HL-60 (cell line): ENCODE measurements at regions not wholly inside any gene's neighbourhood (a gene's known extent, or its start where the extent isn't known, plus 50 kb on each side); places are given as distances from the start of the nearest gene placed in this dataset.

ENCODE experiments used
- DNase-seq, 2 experiments: peaks; one replicate each; pipeline ENCODE4 v3.0.0-alpha.2; 2010 to 2020; ENCODE audit warnings: low read depth in 1 of 2, low spot score in 1 of 2
- H3K27ac ChIP-seq: fragments of 250-450 bp; sonication (Bioruptor Pico); replicated peaks from 2 replicates; pipeline ENCODE4 v1.5.1; 2020; ENCODE audit warnings: mild to moderate bottlenecking, moderate library complexity
- H3K27me3 ChIP-seq: fragments of 250-450 bp; sonication (Bioruptor Pico); 2 replicates; pipeline ENCODE4 v1.5.1; 2021; ENCODE audit warnings: mild to moderate bottlenecking, moderate library complexity; ENCODE audit not compliant: insufficient read depth, poor library complexity, severe bottlenecking
- H3K4me3 ChIP-seq: replicated peaks from 2 replicates; pipeline ENCODE4 v1.5.1; 2011; ENCODE audit warnings: mild to moderate bottlenecking, control low read depth, low read length; ENCODE audit not compliant: insufficient read depth
- CTCF ChIP-seq: IDR thresholded peaks from one replicate; pipeline ENCODE4 v1.5.1; 2011; ENCODE audit warnings: low read length, control low read depth, inconsistent platforms; ENCODE audit not compliant: insufficient read depth
- GABPA ChIP-seq: IDR thresholded peaks from 2 replicates; pipeline ENCODE4 v1.6.1; 2012; ENCODE audit warnings: low read depth
- POLR2AphosphoS5 ChIP-seq: IDR thresholded peaks from 2 replicates; pipeline ENCODE4 v1.6.1; 2012; ENCODE audit warnings: low read depth
- REST ChIP-seq: IDR thresholded peaks from 2 replicates; pipeline ENCODE4 v1.6.1; 2012; ENCODE audit warnings: low read depth; ENCODE audit not compliant: insufficient replicate concordance
- SPI1 ChIP-seq: IDR thresholded peaks from 2 replicates; pipeline ENCODE4 v1.6.1; 2012; ENCODE audit warnings: low read depth, mild to moderate bottlenecking, borderline replicate concordance

DNA sequence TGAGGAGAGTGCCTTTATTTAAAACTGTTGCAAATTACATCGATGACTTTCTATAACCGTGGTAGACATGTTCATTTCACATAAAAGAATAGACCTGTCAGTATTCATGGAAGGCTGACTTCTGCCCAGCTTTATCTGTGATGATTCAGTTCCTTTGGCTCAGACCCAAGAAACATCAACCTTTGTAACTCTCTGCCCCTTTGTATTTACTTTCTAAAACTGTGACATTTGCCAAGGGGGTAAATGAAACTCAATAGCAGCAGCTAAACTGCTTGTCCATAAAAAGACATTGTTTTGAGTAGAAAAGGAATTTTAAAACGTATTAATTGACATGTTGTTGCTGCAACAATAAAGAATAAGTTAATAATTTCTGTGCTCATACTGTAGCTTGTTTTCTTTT is 137.8 kb upstream of the ANKH start:
- Histone ChIP-seq H3K27ac (no peak overlapping the region), H3K4me3 (no peak overlapping the region), H3K27me3 (no peaks in the 10 kb centered on the region)
- DNase-seq = no peak
- TF ChIP-seq CTCF (no peak), REST (no peak), SPI1 (no peak), POLR2AphosphoS5 (no peak), GABPA (no peak)

- TF ChIP-seq SPI1 (no peak), POLR2AphosphoS5 (no peak), REST (no peak), CTCF (no peak), GABPA (no peak)
- no peak overlapping the region for H3K27ac ChIP-seq
These were observed 137.3 kb upstream of the ANKH start for GRCh38 chr5:15008921-15009320.

GRCh38 chr5:15008476-15008875 is 136.9 kb upstream of the ANKH start:
- H3K27ac ChIP-seq = no peak overlapping the region
- TF ChIP-seq POLR2AphosphoS5 (no peak), REST (no peak), CTCF (no peak), SPI1 (no peak), GABPA (no peak)
- DNase-seq = no peak

More at GRCh38 chr5:15008921-15009320, 137.3 kb upstream of the ANKH start:
- no peaks in the 10 kb centered on the region for H3K27me3 ChIP-seq
- DNase-seq = no peak
- H3K4me3 ChIP-seq = no peak overlapping the region

More at GRCh38 chr5:15008476-15008875, 136.9 kb upstream of the ANKH start:
- no peak overlapping the region for H3K4me3 ChIP-seq
- no peaks in the 10 kb centered on the region for H3K27me3 ChIP-seq
